Prostate gland (tissue), 2 donors: ENCODE measurements at regions not wholly inside any gene's neighbourhood (a gene's known extent, or its start where the extent isn't known, plus 50 kb on each side); places are given as distances from the start of the nearest gene placed in this dataset.

Source experiments
- CTCF ChIP-seq, 4 experiments: fragments of 200-600 bp in 2 of 4; fragments of 450-650 bp in 2 of 4; sonication (generic) in 2 of 4; IDR thresholded peaks; 1 replicate in 3 of 4; 2 replicates in 1 of 4; pipeline ENCODE4 v1.5.1; 2016 to 2019; ENCODE audit warnings: antibody characterized with exemption in 4 of 4, mild to moderate bottlenecking in 2 of 4, moderate library complexity in 2 of 4
- POLR2A ChIP-seq: fragments of 450-650 bp; IDR thresholded peaks from one replicate; pipeline ENCODE4 v1.6.1; 2016; ENCODE audit warnings: antibody characterized with exemption, mild to moderate bottlenecking
- POLR2AphosphoS5 ChIP-seq: sonication (generic); formaldehyde crosslinking; IDR thresholded peaks from one replicate; pipeline ENCODE4 v1.6.1; 2017; ENCODE audit warnings: antibody characterized with exemption

DNA sequence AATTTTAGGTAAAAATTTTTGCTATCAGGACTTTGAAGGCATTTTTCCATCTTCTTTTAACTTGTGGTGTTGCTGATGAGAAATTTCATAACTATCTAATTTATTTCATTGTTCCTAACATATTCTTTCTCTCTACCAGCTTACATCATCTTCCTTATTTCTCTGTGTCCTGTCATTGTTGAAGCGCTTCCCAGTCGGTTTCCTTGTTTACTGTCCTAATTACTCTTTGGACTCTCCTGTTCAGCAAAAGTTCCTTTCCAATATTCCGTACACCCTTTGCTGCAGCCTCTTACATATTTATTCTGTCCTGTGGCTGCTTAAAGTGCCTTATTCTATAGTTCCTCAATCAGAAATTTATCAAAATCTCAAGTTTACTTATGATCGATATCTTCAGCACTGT, 609.0 kb upstream of the FZD8 start:
- TF ChIP-seq CTCF (IDR thresholded peaks at IDR 0.05), result no peak
- no peak for TF ChIP-seq POLR2AphosphoS5
- TF ChIP-seq POLR2A, result no peak
